K562 (cell line): ENCODE measurements at regions not wholly inside any gene's neighbourhood (a gene's known extent, or its start where the extent isn't known, plus 50 kb on each side); places are given as distances from the start of the nearest gene placed in this dataset.

Experiments
- CBX2 ChIP-seq: fragments of 200-600 bp; sonication (generic); IDR thresholded peaks from one replicate; pipeline ENCODE4 v1.6.1; 2012; ENCODE audit warnings: mild to moderate bottlenecking, low read length, inconsistent platforms; ENCODE audit not compliant: insufficient read depth, poor library complexity, severe bottlenecking
- DIDO1 ChIP-seq: fragments of 450-650 bp; IDR thresholded peaks from 2 replicates; pipeline ENCODE4 v1.6.1; 2016; ENCODE audit warnings: low read depth, missing biosample characterization, missing genetic modification characterization
- MAFF ChIP-seq: IDR thresholded peaks from 2 replicates; pipeline ENCODE4 v1.6.1; 2012; ENCODE audit warnings: low read length, improper control_type of control experiment
- MCM3 ChIP-seq: fragments of 450-650 bp; IDR thresholded peaks from 2 replicates; pipeline ENCODE4 v1.6.1; 2016
- MCM7 ChIP-seq, 2 experiments: fragments of 450-650 bp; IDR thresholded peaks; 2 replicates each; pipeline ENCODE4 v1.6.1; 2016 to 2018
- MTA2 ChIP-seq: fragments of 450-650 bp; IDR thresholded peaks from 2 replicates; pipeline ENCODE4 v1.6.1; 2016; ENCODE audit warnings: low read depth
- NFYB ChIP-seq: IDR thresholded peaks from 2 replicates; pipeline ENCODE4 v1.6.1; 2011; ENCODE audit warnings: mild to moderate bottlenecking, moderate library complexity; ENCODE audit not compliant: insufficient read length; ENCODE audit errors: extremely low read depth
- PHTF2 ChIP-seq: fragments of 250-450 bp; sonication (Bioruptor Pico); IDR thresholded peaks from 2 replicates; pipeline ENCODE4 v1.5.0; 2021; ENCODE audit warnings: mild to moderate bottlenecking
- RBM22 ChIP-seq: fragments of 200-400 bp; formaldehyde crosslinking; IDR thresholded peaks from 2 replicates; pipeline ENCODE4 v1.6.1; 2018; ENCODE audit warnings: low read length, low read depth; ENCODE audit not compliant: poor library complexity, severe bottlenecking
- SNIP1 ChIP-seq: fragments of 450-650 bp; IDR thresholded peaks from 2 replicates; pipeline ENCODE4 v1.7.1; 2017; ENCODE audit warnings: low read depth, mild to moderate bottlenecking
- SOX6 ChIP-seq: fragments of 450-650 bp; IDR thresholded peaks from 2 replicates; pipeline ENCODE4 v1.6.1; 2014; ENCODE audit warnings: mild to moderate bottlenecking
- SREBF1 ChIP-seq: fragments of 150-350 bp; IDR thresholded peaks from 2 replicates; pipeline ENCODE4 v1.6.1; 2014; ENCODE audit warnings: antibody characterized with exemption, low read depth, low read length, borderline replicate concordance
- TAL1 ChIP-seq: fragments of 450-650 bp; IDR thresholded peaks from 2 replicates; pipeline ENCODE4 v1.6.1; 2016; ENCODE audit warnings: mild to moderate bottlenecking
- TCF3 ChIP-seq: sonication (generic); formaldehyde crosslinking; IDR thresholded peaks from 2 replicates; pipeline ENCODE4 v1.4.0; 2020; ENCODE audit warnings: mild to moderate bottlenecking, missing genetic modification reagents
- TCFL5 ChIP-seq: fragments of 250-450 bp; sonication (Bioruptor Pico); conservative IDR thresholded peaks from 2 replicates; pipeline ENCODE4 v1.6.1; 2021; ENCODE audit warnings: mild to moderate bottlenecking, moderate library complexity, matching md5 sums
- ZNF551 ChIP-seq: fragments of 250-450 bp; sonication (Bioruptor Pico); IDR thresholded peaks from 2 replicates; pipeline ENCODE4 v1.5.0; 2021; ENCODE audit warnings: mild to moderate bottlenecking, moderate library complexity
- TF ChIP-seq, protein P1 (sequence below): sonication (generic); formaldehyde crosslinking; IDR thresholded peaks from 2 replicates; pipeline ENCODE4 v1.8.0; 2022; ENCODE audit warnings: mild to moderate bottlenecking, missing genetic modification reagents, borderline replicate concordance
- TF ChIP-seq, protein P2 (sequence below): fragments of 200-800 bp; sonication (Bioruptor generic); IDR thresholded peaks from 2 replicates; pipeline ENCODE4 v1.6.1; 2017; ENCODE audit warnings: missing genetic modification characterization, missing compliant biosample characterization
- TF ChIP-seq, protein P3 (sequence below), 2 experiments: fragments of 200-800 bp in 1 of 2; sonication (Bioruptor generic) in 1 of 2; sonication (generic) in 1 of 2; formaldehyde crosslinking in 1 of 2; IDR thresholded peaks in 1 of 2; conservative IDR thresholded peaks in 1 of 2; 2 replicates each; pipeline versions ENCODE4 v1.5.0 to v1.6.1; 2016 to 2020; ENCODE audit warnings: missing compliant biosample characterization in 1 of 2, missing genetic modification characterization in 1 of 2, missing genetic modification reagents in 1 of 2
- TF ChIP-seq, protein P4 (sequence below): fragments of 250-450 bp; sonication (Bioruptor Pico); IDR thresholded peaks from 2 replicates; pipeline ENCODE4 v1.9.0; 2021; ENCODE audit warnings: mild to moderate bottlenecking, inconsistent platforms

DNA sequence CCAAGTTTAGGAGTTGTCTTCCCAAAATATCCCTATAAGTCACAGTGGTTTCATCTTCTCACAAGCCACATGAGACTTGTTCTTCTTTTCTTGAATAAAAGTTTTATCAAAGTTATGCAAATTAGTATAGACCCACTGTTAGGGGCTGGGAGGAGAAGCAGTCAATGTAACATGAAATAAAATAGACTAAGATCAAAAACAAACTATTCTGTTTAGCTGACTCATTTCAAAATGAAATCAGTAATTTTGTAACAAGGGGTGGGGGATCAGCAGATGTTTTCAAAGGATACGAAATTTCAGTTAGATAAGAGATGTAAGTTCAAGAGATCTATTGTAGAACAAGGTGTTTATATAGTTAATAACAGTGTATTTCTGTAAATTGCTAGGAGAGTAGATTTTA is 339.6 kb upstream of the PRDM1 start (continued):
- TF ChIP-seq, protein P1, sequence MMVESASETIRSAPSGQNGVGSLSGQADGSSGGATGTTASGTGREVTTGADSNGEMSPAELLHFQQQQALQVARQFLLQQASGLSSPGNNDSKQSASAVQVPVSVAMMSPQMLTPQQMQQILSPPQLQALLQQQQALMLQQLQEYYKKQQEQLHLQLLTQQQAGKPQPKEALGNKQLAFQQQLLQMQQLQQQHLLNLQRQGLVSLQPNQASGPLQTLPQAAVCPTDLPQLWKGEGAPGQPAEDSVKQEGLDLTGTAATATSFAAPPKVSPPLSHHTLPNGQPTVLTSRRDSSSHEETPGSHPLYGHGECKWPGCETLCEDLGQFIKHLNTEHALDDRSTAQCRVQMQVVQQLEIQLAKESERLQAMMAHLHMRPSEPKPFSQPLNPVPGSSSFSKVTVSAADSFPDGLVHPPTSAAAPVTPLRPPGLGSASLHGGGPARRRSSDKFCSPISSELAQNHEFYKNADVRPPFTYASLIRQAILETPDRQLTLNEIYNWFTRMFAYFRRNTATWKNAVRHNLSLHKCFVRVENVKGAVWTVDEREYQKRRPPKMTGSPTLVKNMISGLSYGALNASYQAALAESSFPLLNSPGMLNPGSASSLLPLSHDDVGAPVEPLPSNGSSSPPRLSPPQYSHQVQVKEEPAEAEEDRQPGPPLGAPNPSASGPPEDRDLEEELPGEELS (CRISPR knock-in tag): no peak
- TF ChIP-seq, protein P2, sequence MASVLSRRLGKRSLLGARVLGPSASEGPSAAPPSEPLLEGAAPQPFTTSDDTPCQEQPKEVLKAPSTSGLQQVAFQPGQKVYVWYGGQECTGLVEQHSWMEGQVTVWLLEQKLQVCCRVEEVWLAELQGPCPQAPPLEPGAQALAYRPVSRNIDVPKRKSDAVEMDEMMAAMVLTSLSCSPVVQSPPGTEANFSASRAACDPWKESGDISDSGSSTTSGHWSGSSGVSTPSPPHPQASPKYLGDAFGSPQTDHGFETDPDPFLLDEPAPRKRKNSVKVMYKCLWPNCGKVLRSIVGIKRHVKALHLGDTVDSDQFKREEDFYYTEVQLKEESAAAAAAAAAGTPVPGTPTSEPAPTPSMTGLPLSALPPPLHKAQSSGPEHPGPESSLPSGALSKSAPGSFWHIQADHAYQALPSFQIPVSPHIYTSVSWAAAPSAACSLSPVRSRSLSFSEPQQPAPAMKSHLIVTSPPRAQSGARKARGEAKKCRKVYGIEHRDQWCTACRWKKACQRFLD (CRISPR knock-in tag): no peak
- TF ChIP-seq, protein P3, sequence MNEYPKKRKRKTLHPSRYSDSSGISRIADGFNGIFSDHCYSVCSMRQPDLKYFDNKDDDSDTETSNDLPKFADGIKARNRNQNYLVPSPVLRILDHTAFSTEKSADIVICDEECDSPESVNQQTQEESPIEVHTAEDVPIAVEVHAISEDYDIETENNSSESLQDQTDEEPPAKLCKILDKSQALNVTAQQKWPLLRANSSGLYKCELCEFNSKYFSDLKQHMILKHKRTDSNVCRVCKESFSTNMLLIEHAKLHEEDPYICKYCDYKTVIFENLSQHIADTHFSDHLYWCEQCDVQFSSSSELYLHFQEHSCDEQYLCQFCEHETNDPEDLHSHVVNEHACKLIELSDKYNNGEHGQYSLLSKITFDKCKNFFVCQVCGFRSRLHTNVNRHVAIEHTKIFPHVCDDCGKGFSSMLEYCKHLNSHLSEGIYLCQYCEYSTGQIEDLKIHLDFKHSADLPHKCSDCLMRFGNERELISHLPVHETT (CRISPR knock-in tag; conservative IDR thresholded peaks at IDR 0.05 in 1 of 2, IDR thresholded peaks at IDR 0.05 in 1 of 2): no peak
- TF ChIP-seq MCM7 (IDR thresholded peaks at IDR 0.05) (no peak), NFYB (no peak), MTA2 (peak; percentile 75), DIDO1 (tag) (no peak), ZNF551 (CRISPR knock-in tag) (no peak), MAFF (peak; percentile 53; the same call in 1 of the 2 replicates), SREBF1 (no peak), TCFL5 (no peak), TAL1 (peak; percentile 78), SOX6 (peak; percentile 84; the same call in 1 of the 2 replicates), PHTF2 (CRISPR knock-in tag) (no peak), RBM22 (no peak), MCM3 (no peak), CBX2 (no peak), TCF3 (CRISPR knock-in tag) (peak; percentile 53), SNIP1 (no peak)
- TF ChIP-seq, protein P4, sequence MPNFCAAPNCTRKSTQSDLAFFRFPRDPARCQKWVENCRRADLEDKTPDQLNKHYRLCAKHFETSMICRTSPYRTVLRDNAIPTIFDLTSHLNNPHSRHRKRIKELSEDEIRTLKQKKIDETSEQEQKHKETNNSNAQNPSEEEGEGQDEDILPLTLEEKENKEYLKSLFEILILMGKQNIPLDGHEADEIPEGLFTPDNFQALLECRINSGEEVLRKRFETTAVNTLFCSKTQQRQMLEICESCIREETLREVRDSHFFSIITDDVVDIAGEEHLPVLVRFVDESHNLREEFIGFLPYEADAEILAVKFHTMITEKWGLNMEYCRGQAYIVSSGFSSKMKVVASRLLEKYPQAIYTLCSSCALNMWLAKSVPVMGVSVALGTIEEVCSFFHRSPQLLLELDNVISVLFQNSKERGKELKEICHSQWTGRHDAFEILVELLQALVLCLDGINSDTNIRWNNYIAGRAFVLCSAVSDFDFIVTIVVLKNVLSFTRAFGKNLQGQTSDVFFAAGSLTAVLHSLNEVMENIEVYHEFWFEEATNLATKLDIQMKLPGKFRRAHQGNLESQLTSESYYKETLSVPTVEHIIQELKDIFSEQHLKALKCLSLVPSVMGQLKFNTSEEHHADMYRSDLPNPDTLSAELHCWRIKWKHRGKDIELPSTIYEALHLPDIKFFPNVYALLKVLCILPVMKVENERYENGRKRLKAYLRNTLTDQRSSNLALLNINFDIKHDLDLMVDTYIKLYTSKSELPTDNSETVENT (CRISPR knock-in tag): no peak
